WERI-Rb-1 (cell line): ENCODE measurements at regions not wholly inside any gene's neighbourhood (a gene's known extent, or its start where the extent isn't known, plus 50 kb on each side); places are given as distances from the start of the nearest gene placed in this dataset.

Experiments used
- DNase-seq: peaks from one replicate; pipeline ENCODE4 v3.0.0-alpha.2; 2020
- H3K27ac ChIP-seq: fragments of 250-450 bp; sonication (Bioruptor Pico); 2 replicates; pipeline ENCODE4 v1.5.1; 2020; ENCODE audit warnings: mild to moderate bottlenecking, moderate library complexity
- H3K27me3 ChIP-seq: fragments of 250-450 bp; sonication (Bioruptor Pico); 2 replicates; pipeline ENCODE4 v1.5.1; 2021; ENCODE audit warnings: mild to moderate bottlenecking, low read depth, moderate library complexity; ENCODE audit not compliant: insufficient read depth, severe bottlenecking
- H3K36me3 ChIP-seq: fragments of 250-450 bp; sonication (Bioruptor Pico); 2 replicates; pipeline ENCODE4 v1.5.1; 2020; ENCODE audit warnings: mild to moderate bottlenecking, moderate library complexity
- H3K4me3 ChIP-seq: 2 replicates; pipeline ENCODE4 v1.5.1; 2011; ENCODE audit warnings: low read depth, mild to moderate bottlenecking, control low read depth, low read length
- H3K9me3 ChIP-seq: fragments of 250-450 bp; sonication (Bioruptor Pico); 2 replicates; pipeline ENCODE4 v1.5.1; 2021; ENCODE audit warnings: mild to moderate bottlenecking, moderate library complexity; ENCODE audit not compliant: severe bottlenecking
- CTCF ChIP-seq: IDR thresholded peaks from 2 replicates; pipeline ENCODE4 v1.5.1; 2011; ENCODE audit warnings: low read depth, mild to moderate bottlenecking, control low read depth, inconsistent platforms, low read length

GRCh38 chr5:8907168-8907868, 638.6 kb downstream of the SEMA5A start:
- H3K9me3 ChIP-seq: no peaks in the 10 kb centered on the region
- no peak for TF ChIP-seq CTCF
- no peak for DNase-seq
- peaks cover 20% of the 10 kb centered on the region for H3K27me3 ChIP-seq
- no peaks in the 10 kb centered on the region for H3K36me3 ChIP-seq
- H3K27ac ChIP-seq: no peak overlapping the region
- H3K4me3 ChIP-seq: no peak overlapping the region

GRCh38 chr5:8908055-8908683, 637.7 kb downstream of the SEMA5A start:
- peak; percentile 61 for DNase-seq
- Histone ChIP-seq H3K36me3 (no peaks in the 10 kb centered on the region), H3K27ac (no peak overlapping the region), H3K9me3 (no peaks in the 10 kb centered on the region), H3K27me3 (peaks cover 20% of the 10 kb centered on the region), H3K4me3 (no peak overlapping the region)
- peak; percentile 91 for TF ChIP-seq CTCF

GRCh38 chr5:8912106-8912505, 633.8 kb downstream of the SEMA5A start:
- Histone ChIP-seq H3K9me3 (no peaks in the 10 kb centered on the region), H3K4me3 (no peak overlapping the region), H3K27ac (no peak overlapping the region), H3K36me3 (no peaks in the 10 kb centered on the region), H3K27me3 (peaks cover 8% of the 10 kb centered on the region)
- DNase-seq: no peak
- TF ChIP-seq CTCF: no peak

- Histone ChIP-seq H3K27me3 (peaks cover 7% of the 10 kb centered on the region), H3K36me3 (no peaks in the 10 kb centered on the region), H3K4me3 (no peak overlapping the region), H3K27ac (no peak overlapping the region), H3K9me3 (no peaks in the 10 kb centered on the region)
- no peak for DNase-seq
- no peak for TF ChIP-seq CTCF
Measured at GRCh38 chr5:8913522-8913921, 632.4 kb downstream of the SEMA5A start.

- H3K4me3 ChIP-seq: no peak overlapping the region
- H3K27ac ChIP-seq: no peak overlapping the region
- no peak for TF ChIP-seq CTCF
- no peak for DNase-seq
- peaks cover 5% of the 10 kb centered on the region for H3K27me3 ChIP-seq
- H3K9me3 ChIP-seq: no peaks in the 10 kb centered on the region
- H3K36me3 ChIP-seq: no peaks in the 10 kb centered on the region
Measured at GRCh38 chr5:8919096-8919495, 626.8 kb downstream of the SEMA5A start.

- H3K27ac ChIP-seq: no peak overlapping the region
- peaks cover 2% of the 10 kb centered on the region for H3K27me3 ChIP-seq
- no peak overlapping the region for H3K4me3 ChIP-seq
- H3K36me3 ChIP-seq: no peaks in the 10 kb centered on the region
- no peaks in the 10 kb centered on the region for H3K9me3 ChIP-seq
- no peak for TF ChIP-seq CTCF
- no peak for DNase-seq
Measured at GRCh38 chr5:8923526-8923925, 622.3 kb downstream of the SEMA5A start.
